OCI-LY7 (cell line): ENCODE measurements at regions not wholly inside any gene's neighbourhood (a gene's known extent, or its start where the extent isn't known, plus 50 kb on each side); places are given as distances from the start of the nearest gene placed in this dataset.

ENCODE experiments used
- EZH2phosphoT487 ChIP-seq: fragments of 200-600 bp; sonication (generic); IDR thresholded peaks from 2 replicates; pipeline ENCODE4 v1.6.1; 2018; ENCODE audit warnings: low read depth, borderline replicate concordance, mild to moderate bottlenecking, mixed run types, antibody characterized with exemption, low read length, moderate library complexity, mixed read lengths
- TF ChIP-seq, protein P1 (sequence below): fragments of 200-600 bp; sonication (generic); conservative IDR thresholded peaks from 2 replicates; pipeline ENCODE4 v1.5.1; 2014; ENCODE audit warnings: mild to moderate bottlenecking, antibody characterized with exemption, low read length, moderate library complexity, mixed read lengths

DNA sequence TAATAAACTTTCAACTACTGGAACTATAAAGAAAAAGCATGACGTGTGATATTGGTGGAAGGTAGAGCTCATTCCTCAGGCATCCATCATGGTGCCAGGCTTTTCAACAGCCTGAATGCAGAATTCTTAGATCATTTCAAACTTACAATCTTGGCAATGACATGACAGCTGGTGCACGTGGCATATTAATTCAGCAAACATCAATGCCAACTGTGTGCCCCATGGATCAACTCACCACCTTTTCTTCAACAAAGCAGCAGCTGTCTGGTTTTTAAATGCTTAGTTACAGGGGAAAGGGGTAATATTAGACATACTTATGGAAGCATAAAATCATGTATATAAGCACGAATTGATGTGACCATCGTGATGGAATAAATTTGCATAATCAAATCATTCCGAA lies 56.0 kb upstream of the OR13F1 start:
- TF ChIP-seq, protein P1, sequence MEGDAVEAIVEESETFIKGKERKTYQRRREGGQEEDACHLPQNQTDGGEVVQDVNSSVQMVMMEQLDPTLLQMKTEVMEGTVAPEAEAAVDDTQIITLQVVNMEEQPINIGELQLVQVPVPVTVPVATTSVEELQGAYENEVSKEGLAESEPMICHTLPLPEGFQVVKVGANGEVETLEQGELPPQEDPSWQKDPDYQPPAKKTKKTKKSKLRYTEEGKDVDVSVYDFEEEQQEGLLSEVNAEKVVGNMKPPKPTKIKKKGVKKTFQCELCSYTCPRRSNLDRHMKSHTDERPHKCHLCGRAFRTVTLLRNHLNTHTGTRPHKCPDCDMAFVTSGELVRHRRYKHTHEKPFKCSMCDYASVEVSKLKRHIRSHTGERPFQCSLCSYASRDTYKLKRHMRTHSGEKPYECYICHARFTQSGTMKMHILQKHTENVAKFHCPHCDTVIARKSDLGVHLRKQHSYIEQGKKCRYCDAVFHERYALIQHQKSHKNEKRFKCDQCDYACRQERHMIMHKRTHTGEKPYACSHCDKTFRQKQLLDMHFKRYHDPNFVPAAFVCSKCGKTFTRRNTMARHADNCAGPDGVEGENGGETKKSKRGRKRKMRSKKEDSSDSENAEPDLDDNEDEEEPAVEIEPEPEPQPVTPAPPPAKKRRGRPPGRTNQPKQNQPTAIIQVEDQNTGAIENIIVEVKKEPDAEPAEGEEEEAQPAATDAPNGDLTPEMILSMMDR: no peak
- TF ChIP-seq EZH2phosphoT487: no peak
